Progenitor cell of endocrine pancreas (in vitro differentiated cells): ENCODE measurements at regions not wholly inside any gene's neighbourhood (a gene's known extent, or its start where the extent isn't known, plus 50 kb on each side); places are given as distances from the start of the nearest gene placed in this dataset.

ENCODE experiments used
- DNase-seq: peaks from one replicate; pipeline ENCODE4 v3.0.0; 2021; ENCODE audit warnings: low spot score; ENCODE audit not compliant: unreplicated experiment
- H3K27ac Mint-ChIP-seq: 2 replicates; pipeline ENCODE4 v1.8.0; 2021; ENCODE audit warnings: mild to moderate bottlenecking, moderate library complexity, mixed read lengths
- H3K27me3 Mint-ChIP-seq: 2 replicates; pipeline ENCODE4 v1.8.0; 2021; ENCODE audit warnings: mixed read lengths
- H3K36me3 Mint-ChIP-seq: 2 replicates; pipeline ENCODE4 v1.8.0; 2022; ENCODE audit warnings: mixed read lengths; ENCODE audit not compliant: insufficient read depth
- H3K4me1 Mint-ChIP-seq: 2 replicates; pipeline ENCODE4 v1.8.0; 2021; ENCODE audit warnings: low read depth, mixed read lengths
- H3K4me3 Mint-ChIP-seq: 2 replicates; pipeline ENCODE4 v1.8.0; 2021; ENCODE audit warnings: low read depth, mild to moderate bottlenecking, moderate library complexity, mixed read lengths
- H3K9me3 Mint-ChIP-seq: 2 replicates; pipeline ENCODE4 v1.8.0; 2021; ENCODE audit warnings: low read depth, mixed read lengths
- CTCF ChIP-seq: fragments of 200-600 bp; sonication (generic); IDR thresholded peaks from one replicate; pipeline ENCODE4 v1.5.0; 2021; ENCODE audit warnings: antibody characterized with exemption, mild to moderate bottlenecking; ENCODE audit not compliant: unreplicated experiment

GRCh38 chr15:95009635-95010034, 778.3 kb downstream of the MCTP2 start:
- Mint-ChIP-seq H3K4me3 (no peak overlapping the region), H3K4me1 (no peaks in the 10 kb centered on the region), H3K27me3 (no peaks in the 10 kb centered on the region), H3K27ac (no peak overlapping the region), H3K9me3 (peaks cover 12% of the 10 kb centered on the region), H3K36me3 (no peaks in the 10 kb centered on the region)
- no peak for TF ChIP-seq CTCF
- DNase-seq, result no peak

- Mint-ChIP-seq H3K4me3 (no peak overlapping the region), H3K27ac (no peak overlapping the region), H3K27me3 (no peaks in the 10 kb centered on the region), H3K9me3 (peaks cover 8% of the 10 kb centered on the region), H3K4me1 (no peaks in the 10 kb centered on the region), H3K36me3 (no peaks in the 10 kb centered on the region)
- no peak for DNase-seq
- TF ChIP-seq CTCF, result no peak
Observed at GRCh38 chr15:95013381-95013780, 782.0 kb downstream of the MCTP2 start.

- Mint-ChIP-seq H3K4me3 (no peak overlapping the region), H3K36me3 (no peaks in the 10 kb centered on the region), H3K4me1 (no peaks in the 10 kb centered on the region), H3K27ac (no peak overlapping the region), H3K9me3 (peaks cover 4% of the 10 kb centered on the region), H3K27me3 (no peaks in the 10 kb centered on the region)
- no peak for TF ChIP-seq CTCF
- DNase-seq, result no peak
Observed at GRCh38 chr15:95016511-95017229, 785.3 kb downstream of the MCTP2 start.

- H3K4me1 Mint-ChIP-seq, result no peaks in the 10 kb centered on the region
- H3K4me3 Mint-ChIP-seq, result no peak overlapping the region
- H3K36me3 Mint-ChIP-seq, result no peaks in the 10 kb centered on the region
- H3K9me3 Mint-ChIP-seq, result no peaks in the 10 kb centered on the region
- no peaks in the 10 kb centered on the region for H3K27me3 Mint-ChIP-seq
- H3K27ac Mint-ChIP-seq, result no peak overlapping the region
- DNase-seq, result no peak
- no peak for TF ChIP-seq CTCF
Observed at GRCh38 chr15:95017666-95018328, 786.4 kb downstream of the MCTP2 start.

- Mint-ChIP-seq H3K4me3 (no peak overlapping the region), H3K9me3 (no peaks in the 10 kb centered on the region), H3K36me3 (no peaks in the 10 kb centered on the region), H3K4me1 (no peaks in the 10 kb centered on the region), H3K27me3 (no peaks in the 10 kb centered on the region), H3K27ac (no peak overlapping the region)
- no peak for DNase-seq
- no peak for TF ChIP-seq CTCF
Observed at GRCh38 chr15:95018888-95019545, 787.7 kb downstream of the MCTP2 start.
